ENCODE measurements at regions not wholly inside any gene's neighbourhood (a gene's known extent, or its start where the extent isn't known, plus 50 kb on each side); places are given as distances from the start of the nearest gene placed in this dataset.

GRCh38 chr2:150402953-150403352 is 84.5 kb downstream of the RND3 start:
- Histone ChIP-seq H3K4me2 (ENCODE audit: low read length) (peak overlapping the region; percentile 82), H3K9ac (ENCODE audit: low read length) (no peak overlapping the region), H3K79me2 (ENCODE audit: low read length) (no peaks in the 10 kb centered on the region), H3K9me3 (ENCODE audit: insufficient read depth, low read length) (no peaks in the 10 kb centered on the region), H3K27me3 (ENCODE audit: low read depth, low read length) (no peaks in the 10 kb centered on the region), H4K20me1 (ENCODE audit: insufficient read depth, low read length) (no peaks in the 10 kb centered on the region), H3K4me3 (ENCODE audit: low read length) (no peak overlapping the region), H2AFZ (ENCODE audit: low read depth, low read length) (no peak overlapping the region), H3K27ac (ENCODE audit: low read length) (no peak overlapping the region), H3K4me1 (ENCODE audit: low read length) (peaks cover 15% of the 10 kb centered on the region), H3K36me3 (replicated peaks; ENCODE audit: low read depth, low read length) (no peaks in the 10 kb centered on the region)
- TF ChIP-seq CTCF (IDR thresholded peaks at IDR 0.05; ENCODE audit: low read depth, low read length) (no peak), EZH2phosphoT487 (IDR thresholded peaks at IDR 0.05; ENCODE audit: low read depth) (no peak)

GRCh38 chr2:150400849-150401248 is 86.6 kb downstream of the RND3 start:
- Histone ChIP-seq H2AFZ (ENCODE audit: low read depth, low read length) (0 out of 2 replicates have a peak overlapping the region, but pooled peaks have one; percentile 23), H3K4me3 (ENCODE audit: low read length) (no peak overlapping the region), H3K4me1 (ENCODE audit: low read length) (peaks cover 15% of the 10 kb centered on the region), H3K4me2 (ENCODE audit: low read length) (no peak overlapping the region), H3K27ac (ENCODE audit: low read length) (no peak overlapping the region), H3K79me2 (ENCODE audit: low read length) (no peaks in the 10 kb centered on the region), H3K9ac (ENCODE audit: low read length) (no peak overlapping the region), H3K36me3 (replicated peaks; ENCODE audit: low read depth, low read length) (no peaks in the 10 kb centered on the region), H3K9me3 (ENCODE audit: insufficient read depth, low read length) (no peaks in the 10 kb centered on the region), H4K20me1 (ENCODE audit: insufficient read depth, low read length) (no peaks in the 10 kb centered on the region), H3K27me3 (ENCODE audit: low read depth, low read length) (no peaks in the 10 kb centered on the region)
- TF ChIP-seq CTCF (IDR thresholded peaks at IDR 0.05; ENCODE audit: low read depth, low read length) (no peak), EZH2phosphoT487 (IDR thresholded peaks at IDR 0.05; ENCODE audit: low read depth) (no peak)

- H3K4me2 ChIP-seq (ENCODE audit: low read length): no peak overlapping the region
- H3K79me2 ChIP-seq (ENCODE audit: low read length): no peaks in the 10 kb centered on the region
- no peaks in the 10 kb centered on the region for H3K9me3 ChIP-seq (ENCODE audit: insufficient read depth, low read length)
- no peak for TF ChIP-seq EZH2phosphoT487 (IDR thresholded peaks at IDR 0.05; ENCODE audit: low read depth)
- TF ChIP-seq CTCF (IDR thresholded peaks at IDR 0.05; ENCODE audit: low read depth, low read length): no peak
- no peak overlapping the region for H3K27ac ChIP-seq (ENCODE audit: low read length)
- H3K27me3 ChIP-seq (ENCODE audit: low read depth, low read length): no peaks in the 10 kb centered on the region
- H3K4me3 ChIP-seq (ENCODE audit: low read length): no peak overlapping the region
- H2AFZ ChIP-seq (ENCODE audit: low read depth, low read length): no peak overlapping the region
- H3K9ac ChIP-seq (ENCODE audit: low read length): no peak overlapping the region
- H3K4me1 ChIP-seq (ENCODE audit: low read length): peaks cover 5% of the 10 kb centered on the region; the same call in 1 of the 2 replicates
- no peaks in the 10 kb centered on the region for H4K20me1 ChIP-seq (ENCODE audit: insufficient read depth, low read length)
- H3K36me3 ChIP-seq (replicated peaks; ENCODE audit: low read depth, low read length): no peaks in the 10 kb centered on the region
Observed at GRCh38 chr2:150392614-150393013, 94.9 kb downstream of the RND3 start.

GRCh38 chr2:150391779-150392178 is 95.7 kb downstream of the RND3 start:
- H2AFZ ChIP-seq (ENCODE audit: low read depth, low read length): no peak overlapping the region

More at GRCh38 chr2:150391779-150392178, 95.7 kb downstream of the RND3 start:
- no peak overlapping the region for H3K9ac ChIP-seq (ENCODE audit: low read length)
- H3K4me3 ChIP-seq (ENCODE audit: low read length): no peak overlapping the region
- H3K4me2 ChIP-seq (ENCODE audit: low read length): no peak overlapping the region
- H3K27ac ChIP-seq (ENCODE audit: low read length): no peak overlapping the region
- H3K79me2 ChIP-seq (ENCODE audit: low read length): no peaks in the 10 kb centered on the region
- H4K20me1 ChIP-seq (ENCODE audit: insufficient read depth, low read length): no peaks in the 10 kb centered on the region
- H3K9me3 ChIP-seq (ENCODE audit: insufficient read depth, low read length): no peaks in the 10 kb centered on the region
- H3K36me3 ChIP-seq (replicated peaks; ENCODE audit: low read depth, low read length): no peaks in the 10 kb centered on the region
- no peaks in the 10 kb centered on the region for H3K27me3 ChIP-seq (ENCODE audit: low read depth, low read length)
- no peak for TF ChIP-seq EZH2phosphoT487 (IDR thresholded peaks at IDR 0.05; ENCODE audit: low read depth)
- TF ChIP-seq CTCF (IDR thresholded peaks at IDR 0.05; ENCODE audit: low read depth, low read length): no peak
- H3K4me1 ChIP-seq (ENCODE audit: low read length): peaks cover 5% of the 10 kb centered on the region; the same call in 1 of the 2 replicates
